ENCODE measurements at regions not wholly inside any gene's neighbourhood (a gene's known extent, or its start where the extent isn't known, plus 50 kb on each side); places are given as distances from the start of the nearest gene placed in this dataset.
A peak's percentile ranks its signal among the peaks of the same experiment; 100 is the strongest.

- Histone ChIP-seq H3K9me2 (ENCODE audit: insufficient read depth) (no peaks in the 10 kb centered on the region), H3K9me3 (ENCODE audit: insufficient read depth, low read depth) (no peaks in the 10 kb centered on the region), H3K36me3 (ENCODE audit: low read depth) (no peaks in the 10 kb centered on the region), H3K4me3 (peak overlapping the region; percentile 43; the same call in 1 of the 2 replicates), H3K79me2 (ENCODE audit: low read depth) (no peaks in the 10 kb centered on the region), H2AFZ (no peak overlapping the region), H3K27ac (peak overlapping the region; percentile 97), H3F3A (ENCODE audit: insufficient read depth, low read depth) (peaks cover 38% of the 10 kb centered on the region), H3K4me2 (peak overlapping the region; percentile 74), H4K20me1 (ENCODE audit: insufficient read depth) (no peaks in the 10 kb centered on the region), H3K4me1 (replicated peaks; ENCODE audit: insufficient read depth) (peaks cover 55% of the 10 kb centered on the region), H3K27me3 (ENCODE audit: insufficient read depth, low read depth) (no peaks in the 10 kb centered on the region)
- intact Hi-C loops (cut with micrococcal nuclease; ENCODE audit: unreplicated experiment) = loop anchor here (1.0 to 2.0 kb wide), 2 partner anchors 32 to 73 kb away; no protein-coding TSS in a partner anchor
- BruUV-seq (replicated peaks) = no TSS peak
- POLR2A ChIA-PET (ENCODE audit: unreplicated experiment) = interaction anchor here (0.6 to 1.1 kb wide), 4 partner anchors 45 to 127 kb away, joined by 3 to 26 read pairs (median 8); no protein-coding TSS in a partner anchor
- CTCF ChIA-PET = interaction anchor here (0.6 to 1.7 kb wide), 3 partner anchors 34 to 68 kb away, joined by 3 to 7 read pairs (median 3); partner anchors contain the start of gene PIM1
- DNase-seq = no peak
- TF ChIP-seq EZH2 (IDR thresholded peaks at IDR 0.05; ENCODE audit: low read depth) (no peak), CTCF (conservative IDR thresholded peaks at IDR 0.05) (no peak)
These were observed 68.0 kb upstream of the PIM1 start for GRCh38 chr6:37101991-37102298.

- H2AFZ ChIP-seq = 0 out of 2 replicates have a peak overlapping the region, but pooled peaks have one; percentile 35
- CTCF ChIA-PET = interaction anchor here (0.6 to 1.7 kb wide), 5 partner anchors 35 to 1238 kb away, joined by 3 to 7 read pairs (median 3); partner anchors contain the start of gene PIM1
- intact Hi-C loops (cut with micrococcal nuclease; ENCODE audit: unreplicated experiment) = loop anchor here (1.0 to 2.0 kb wide), 7 partner anchors 9 to 106 kb away; no protein-coding TSS in a partner anchor
These were observed 67.4 kb upstream of the PIM1 start for GRCh38 chr6:37102299-37103168.

More at GRCh38 chr6:37102299-37103168, 67.4 kb upstream of the PIM1 start:
- H3K4me3 ChIP-seq = peak overlapping the region; percentile 43; the same call in 1 of the 2 replicates
- DNase-seq = peak; percentile 77 to 87
- H3K9me3 ChIP-seq (ENCODE audit: insufficient read depth, low read depth) = no peaks in the 10 kb centered on the region
- peaks cover 55% of the 10 kb centered on the region for H3K4me1 ChIP-seq (replicated peaks; ENCODE audit: insufficient read depth)
- peak overlapping the region; percentile 74 for H3K4me2 ChIP-seq
- POLR2A ChIA-PET (ENCODE audit: unreplicated experiment) = interaction anchor here (0.6 to 1.4 kb wide), 7 partner anchors 31 to 424 kb away, joined by 3 to 26 read pairs (median 5); partner anchors contain the start of gene CDKN1A
- H3K36me3 ChIP-seq (ENCODE audit: low read depth) = no peaks in the 10 kb centered on the region
- no peaks in the 10 kb centered on the region for H4K20me1 ChIP-seq (ENCODE audit: insufficient read depth)
- TF ChIP-seq CTCF (conservative IDR thresholded peaks at IDR 0.05) (no peak), EZH2 (IDR thresholded peaks at IDR 0.05; ENCODE audit: low read depth) (no peak)
- BruUV-seq (replicated peaks) = no TSS peak
- H3K27ac ChIP-seq = peak overlapping the region; percentile 97
- H3F3A ChIP-seq (ENCODE audit: insufficient read depth, low read depth) = peaks cover 38% of the 10 kb centered on the region
- H3K9me2 ChIP-seq (ENCODE audit: insufficient read depth) = no peaks in the 10 kb centered on the region
- no peaks in the 10 kb centered on the region for H3K27me3 ChIP-seq (ENCODE audit: insufficient read depth, low read depth)
- no peaks in the 10 kb centered on the region for H3K79me2 ChIP-seq (ENCODE audit: low read depth)

Measured in PC-9 (cell line).